T47D (cell line): ENCODE measurements at regions not wholly inside any gene's neighbourhood (a gene's known extent, or its start where the extent isn't known, plus 50 kb on each side); places are given as distances from the start of the nearest gene placed in this dataset.
A peak's percentile ranks its signal among the peaks of the same experiment; 100 is the strongest.
"Not testable (repeated sequence)": the region's sequence is repeated elsewhere in the genome, so short reads cannot be mapped to it uniquely, and the experiment has no call there.

Experiments
- DNase-seq, 2 experiments: peaks; one replicate each; pipeline versions ENCODE4 v3.0.0 to v3.0.0-alpha.2; 2011 to 2012; ENCODE audit warnings: low read depth in 1 of 2, low spot score in 1 of 2
- JUND ChIP-seq: IDR thresholded peaks from 2 replicates; pipeline ENCODE4 v1.6.1; 2012; ENCODE audit warnings: low read depth
- in situ Hi-C: cut with HindIII; loops from 2 replicates; pipeline ENCODE4 v1.10.0; 2016; ENCODE audit warnings: low sequenced_read_pairs, low pct_unique_long_range_greater_than_20kb

DNA sequence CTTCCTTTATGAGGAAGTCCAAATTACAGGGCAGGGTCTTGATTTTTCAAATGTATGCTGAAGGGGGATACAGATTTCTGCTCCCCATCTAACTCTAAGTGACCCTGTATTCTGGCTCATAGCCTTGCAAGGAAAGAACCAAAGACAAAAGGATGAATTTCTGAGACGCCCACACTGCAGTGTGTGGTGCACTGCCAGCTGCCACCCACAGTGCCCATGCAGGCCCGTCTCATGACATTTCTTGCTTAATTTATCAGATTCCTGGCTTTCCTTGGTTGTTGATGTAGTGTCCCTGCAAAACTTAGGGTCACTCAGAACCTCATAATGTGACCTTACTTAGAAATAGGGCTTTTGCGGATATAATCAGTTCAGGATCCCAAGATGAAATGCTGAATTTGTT is 68.0 kb downstream of the CBLN4 start:
- no peak for DNase-seq
- in situ Hi-C loops: no loop called here
- no peak for TF ChIP-seq JUND

- in situ Hi-C loops: no loop called here
- DNase-seq: no peak
- no peak for TF ChIP-seq JUND
These were observed 69.1 kb downstream of the CBLN4 start for GRCh38 chr20:55936209-55936595.

- no peak for TF ChIP-seq JUND
- in situ Hi-C loops: no loop called here
- no peak for DNase-seq
These were observed 69.7 kb downstream of the CBLN4 start for GRCh38 chr20:55935448-55936208.

DNA sequence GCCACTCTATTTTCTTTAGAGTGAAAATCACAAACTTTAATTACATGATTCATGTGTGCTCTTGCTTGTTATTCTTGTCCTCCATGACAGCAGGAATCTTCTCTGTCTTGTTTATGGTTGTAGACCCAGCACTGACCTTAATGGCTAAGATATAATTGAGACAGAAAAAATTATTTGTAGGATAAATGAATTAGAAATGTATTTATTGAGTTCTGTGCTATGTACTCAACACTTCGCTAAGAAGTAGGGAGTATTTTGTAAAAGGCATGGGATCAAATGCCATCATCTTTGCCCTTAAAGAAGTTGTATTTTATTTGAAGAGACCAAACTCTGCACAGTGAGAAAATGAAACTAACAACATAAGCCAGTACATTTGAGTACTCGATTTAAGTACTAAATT is 71.2 kb downstream of the CBLN4 start:
- DNase-seq: no peak
- in situ Hi-C loops: no loop called here
- no peak for TF ChIP-seq JUND

- in situ Hi-C loops, DNase-seq: not testable (repeated sequence)
These were observed 74.4 kb downstream of the CBLN4 start for GRCh38 chr20:55930876-55931275.

GRCh38 chr20:55928266-55928665 is 77.1 kb downstream of the CBLN4 start:
- no peak for DNase-seq
- no peak for TF ChIP-seq JUND

GRCh38 chr20:55919956-55920355 is 85.4 kb downstream of the CBLN4 start:
- in situ Hi-C loops: no loop called here
- no peak for TF ChIP-seq JUND
- DNase-seq: no peak

More at GRCh38 chr20:55928266-55928665, 77.1 kb downstream of the CBLN4 start:
- in situ Hi-C loops: no loop called here

DNA sequence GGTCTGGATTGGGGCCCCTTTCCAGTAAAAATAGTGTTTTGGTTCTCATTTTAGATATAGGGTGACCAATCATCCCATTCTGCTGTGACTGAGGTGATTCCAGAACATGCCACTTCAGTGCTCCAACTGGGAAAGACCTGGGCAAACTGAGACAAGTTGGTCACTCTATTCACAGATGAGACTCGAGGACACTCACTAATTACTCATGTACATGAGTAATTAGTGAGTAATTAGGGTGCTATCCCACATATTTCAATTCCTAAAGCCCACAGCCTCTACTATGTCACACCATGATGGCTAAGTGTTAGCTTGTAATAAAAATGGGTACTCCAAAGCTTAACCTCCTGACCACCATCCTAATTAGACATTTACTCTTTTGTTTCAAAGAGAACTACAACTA is 86.0 kb downstream of the CBLN4 start:
- in situ Hi-C loops: no loop called here
- DNase-seq: no peak
- no peak for TF ChIP-seq JUND

DNA sequence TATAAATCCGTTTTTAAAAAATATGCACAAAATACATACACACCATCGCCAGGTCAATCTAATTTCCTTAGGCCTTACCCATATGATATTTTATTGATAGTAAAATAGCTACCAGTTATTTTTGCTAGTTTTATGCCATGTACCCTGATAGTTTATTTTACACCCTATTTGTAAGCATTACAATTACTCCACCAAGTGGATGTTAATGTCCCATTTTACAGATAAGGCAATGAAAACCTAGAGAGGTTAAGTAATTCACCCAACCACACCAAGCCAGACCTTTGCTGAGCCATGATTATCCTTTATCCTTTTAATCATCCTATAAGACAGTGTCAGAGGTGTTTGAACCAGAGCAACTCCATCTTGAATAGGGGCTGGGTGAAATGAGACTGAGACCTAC is 86.8 kb downstream of the CBLN4 start:
- DNase-seq: no peak
- in situ Hi-C loops: no loop called here
- no peak for TF ChIP-seq JUND

DNA sequence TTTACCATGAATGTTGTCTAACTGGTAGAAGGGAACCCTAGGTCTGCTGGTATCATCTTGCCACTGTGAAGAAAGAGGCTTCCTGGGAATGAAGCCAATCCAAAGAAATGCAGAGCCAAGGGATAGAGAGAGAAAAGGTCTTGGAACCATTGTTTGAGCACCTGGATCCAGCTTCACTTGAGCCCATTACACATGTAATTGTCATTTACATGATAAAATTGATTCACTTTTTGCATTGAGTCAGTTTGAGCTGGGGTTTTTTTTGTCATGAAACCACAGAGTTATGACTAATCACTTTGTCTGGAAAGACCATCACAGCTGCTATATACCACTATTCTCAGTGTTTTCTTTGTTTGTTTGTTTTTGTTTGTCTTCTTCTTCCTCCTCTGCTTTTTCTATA is 112.3 kb downstream of the CBLN4 start:
- in situ Hi-C loops: no loop called here
- no peak for DNase-seq
- no peak for TF ChIP-seq JUND

- DNase-seq: peak; percentile 20 to 59
- TF ChIP-seq JUND: no peak
These were observed 116.6 kb downstream of the CBLN4 start for GRCh38 chr20:55888685-55889084.

DNA sequence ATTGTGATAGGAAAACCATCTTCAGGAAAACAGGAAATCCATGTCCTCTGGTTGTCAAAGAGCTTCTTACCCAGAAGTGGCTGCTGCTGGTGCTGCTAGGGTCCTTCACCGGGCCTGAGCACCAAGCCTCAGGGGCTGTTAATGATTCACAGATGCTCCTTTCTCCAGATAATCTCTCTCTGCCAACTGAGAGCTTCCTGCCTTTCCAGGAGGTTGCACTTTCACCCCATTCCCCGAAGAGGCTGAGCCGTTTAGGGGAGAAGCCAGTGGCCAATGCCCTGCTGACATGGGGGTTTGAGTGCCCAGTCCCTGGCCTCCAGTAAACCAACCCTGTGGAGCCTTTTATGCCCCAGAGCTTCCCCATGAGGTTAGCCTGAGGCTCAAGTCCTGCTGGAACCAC is 122.4 kb downstream of the CBLN4 start:
- no peak for DNase-seq
- in situ Hi-C loops: no loop called here
- no peak for TF ChIP-seq JUND

More at GRCh38 chr20:55888685-55889084, 116.6 kb downstream of the CBLN4 start:
- in situ Hi-C loops: no loop called here

DNA sequence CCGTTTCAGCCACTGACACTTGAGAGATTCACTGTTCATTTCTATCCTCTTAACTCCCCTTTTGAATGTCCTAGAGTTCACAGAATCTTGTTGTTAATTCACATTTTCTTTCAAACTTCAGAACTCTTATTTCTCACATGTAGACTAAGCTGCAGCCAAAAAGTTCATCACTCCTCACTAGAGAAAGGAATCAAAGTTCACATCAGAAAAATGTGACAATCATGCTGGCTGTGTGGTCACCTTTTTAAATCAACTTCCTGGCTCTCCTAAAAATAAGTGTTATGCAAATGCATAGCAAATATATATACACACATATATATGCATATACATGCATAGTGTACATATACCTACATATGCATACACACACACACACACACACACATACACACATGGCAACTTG is 123.0 kb downstream of the CBLN4 start:
- no peak for TF ChIP-seq JUND
- no peak for DNase-seq
- in situ Hi-C loops: no loop called here

DNA sequence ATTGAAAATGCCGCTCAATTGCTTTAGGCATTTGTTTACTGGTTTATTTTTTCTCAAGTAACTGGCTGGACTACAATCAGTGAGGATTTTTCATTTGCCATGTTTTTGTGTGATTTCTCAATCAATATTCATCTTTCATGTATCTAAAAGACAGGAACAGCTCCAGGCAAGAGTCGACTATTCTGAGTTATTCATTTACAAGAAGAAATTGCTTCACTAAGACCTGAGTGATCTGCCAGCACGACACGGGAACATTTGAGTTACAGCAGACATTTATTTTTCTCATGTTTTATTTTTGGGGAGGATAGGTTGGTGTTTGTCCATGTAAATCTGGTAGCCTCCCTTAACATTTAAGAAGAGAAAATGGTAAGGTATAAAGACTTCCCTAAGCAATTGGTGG is 124.1 kb downstream of the CBLN4 start:
- TF ChIP-seq JUND: no peak
- in situ Hi-C loops: no loop called here
- no peak for DNase-seq
